WTC11 (cell line): ENCODE measurements at regions not wholly inside any gene's neighbourhood (a gene's known extent, or its start where the extent isn't known, plus 50 kb on each side); places are given as distances from the start of the nearest gene placed in this dataset.

Experiments used
- ATAC-seq: fragments of 200-7000 bp; cut with Tn5 transposase; 2 replicates; pipeline ENCODE4 v1.10.0; 2021; ENCODE audit warnings: mild to moderate bottlenecking, moderate library complexity
- CTCF ChIA-PET: fragments of 300-600 bp; sonication (Branson Sonifier 250); formaldehyde crosslinking; loops from one replicate; lab custom pipeline; 2021; ENCODE audit warnings: antibody characterized with exemption; lab: Charles Lee
- POLR2A ChIA-PET: fragments of 350-600 bp; sonication (Branson Sonifier 250); formaldehyde crosslinking; loops from one replicate; lab custom pipeline; 2021; ENCODE audit warnings: antibody characterized with exemption; lab: Charles Lee
- DNase-seq: peaks from one replicate; pipeline ENCODE4 v3.0.0; 2021; ENCODE audit warnings: low spot score
- H3K27ac Mint-ChIP-seq: 2 replicates; pipeline ENCODE4 v1.8.0; 2021; ENCODE audit warnings: mixed read lengths
- H3K27me3 Mint-ChIP-seq: 2 replicates; pipeline ENCODE4 v1.8.0; 2021; ENCODE audit warnings: low read depth, mild to moderate bottlenecking, moderate library complexity, mixed read lengths
- H3K36me3 Mint-ChIP-seq: 2 replicates; pipeline ENCODE4 v1.8.0; 2021; ENCODE audit warnings: mixed read lengths
- H3K4me1 Mint-ChIP-seq: 2 replicates; pipeline ENCODE4 v1.8.0; 2022; ENCODE audit warnings: mixed read lengths
- H3K4me3 Mint-ChIP-seq: 2 replicates; pipeline ENCODE4 v1.8.0; 2021; ENCODE audit warnings: mild to moderate bottlenecking, moderate library complexity, mixed read lengths
- H3K9me3 Mint-ChIP-seq: 2 replicates; pipeline ENCODE4 v1.8.0; 2021; ENCODE audit warnings: mixed read lengths
- ATF1 ChIP-seq: sonication (generic); formaldehyde crosslinking; IDR thresholded peaks from 2 replicates; pipeline ENCODE4 v1.8.1; 2023; ENCODE audit warnings: mild to moderate bottlenecking, moderate library complexity, missing genetic modification reagents
- ATF6 ChIP-seq: sonication (generic); formaldehyde crosslinking; IDR thresholded peaks from 2 replicates; pipeline ENCODE4 v1.8.1; 2023; ENCODE audit warnings: mild to moderate bottlenecking, missing genetic modification reagents
- FOXJ3 ChIP-seq: sonication (generic); formaldehyde crosslinking; IDR thresholded peaks from 2 replicates; pipeline ENCODE4 v1.9.0; 2021; ENCODE audit warnings: missing genetic modification reagents, mild to moderate bottlenecking, borderline replicate concordance
- FOXK1 ChIP-seq: sonication (generic); formaldehyde crosslinking; IDR thresholded peaks from 2 replicates; pipeline ENCODE4 v1.8.0; 2022; ENCODE audit warnings: mild to moderate bottlenecking, moderate library complexity, missing genetic modification reagents
- GTF2I ChIP-seq: fragments of 250-450 bp; sonication (Bioruptor Pico); conservative IDR thresholded peaks from 2 replicates; pipeline ENCODE4 v1.4.0; 2021; ENCODE audit warnings: mild to moderate bottlenecking
- HMGXB4 ChIP-seq: sonication (generic); formaldehyde crosslinking; IDR thresholded peaks from 2 replicates; pipeline ENCODE4 v1.8.1; 2023; ENCODE audit warnings: mild to moderate bottlenecking, moderate library complexity, missing genetic modification reagents
- JAZF1 ChIP-seq: fragments of 250-450 bp; sonication (Bioruptor Pico); IDR thresholded peaks from 2 replicates; pipeline ENCODE4 v1.9.0; 2021; ENCODE audit warnings: moderate library complexity, mild to moderate bottlenecking, inconsistent platforms
- MXD4 ChIP-seq: fragments of 250-450 bp; sonication (Bioruptor Pico); IDR thresholded peaks from 2 replicates; pipeline ENCODE4 v1.8.0; 2021; ENCODE audit warnings: mild to moderate bottlenecking, moderate library complexity, borderline replicate concordance
- NR2C2 ChIP-seq: sonication (generic); formaldehyde crosslinking; IDR thresholded peaks from 2 replicates; pipeline ENCODE4 v1.8.0; 2022; ENCODE audit warnings: mild to moderate bottlenecking, missing genetic modification reagents
- SOX15 ChIP-seq: fragments of 250-450 bp; sonication (Bioruptor Pico); IDR thresholded peaks from 2 replicates; pipeline ENCODE4 v1.9.0; 2021; ENCODE audit warnings: mild to moderate bottlenecking
- TCF7 ChIP-seq: sonication (generic); formaldehyde crosslinking; IDR thresholded peaks from 2 replicates; pipeline ENCODE4 v1.8.0; 2022; ENCODE audit warnings: mild to moderate bottlenecking, low read depth, missing genetic modification reagents, moderate library complexity
- TP53 ChIP-seq: sonication (generic); formaldehyde crosslinking; IDR thresholded peaks from 2 replicates; pipeline ENCODE4 v1.8.1; 2023; ENCODE audit warnings: mild to moderate bottlenecking, missing genetic modification reagents
- ZBTB21 ChIP-seq: sonication (generic); formaldehyde crosslinking; IDR thresholded peaks from 2 replicates; pipeline ENCODE4 v1.8.1; 2023; ENCODE audit warnings: mild to moderate bottlenecking, missing genetic modification reagents, borderline replicate concordance
- TF ChIP-seq, protein P1 (sequence below): sonication (generic); formaldehyde crosslinking; IDR thresholded peaks from 2 replicates; pipeline ENCODE4 v1.8.1; 2022; ENCODE audit warnings: low read depth, mild to moderate bottlenecking, moderate library complexity, missing genetic modification reagents, borderline replicate concordance
- TF ChIP-seq, protein P2 (sequence below): sonication (generic); formaldehyde crosslinking; IDR thresholded peaks from 2 replicates; pipeline ENCODE4 v1.8.1; 2022; ENCODE audit warnings: mild to moderate bottlenecking, moderate library complexity, missing genetic modification reagents
- TF ChIP-seq, protein P3 (sequence below): sonication (generic); formaldehyde crosslinking; IDR thresholded peaks from 2 replicates; pipeline ENCODE4 v1.8.0; 2023; ENCODE audit warnings: missing genetic modification reagents

DNA sequence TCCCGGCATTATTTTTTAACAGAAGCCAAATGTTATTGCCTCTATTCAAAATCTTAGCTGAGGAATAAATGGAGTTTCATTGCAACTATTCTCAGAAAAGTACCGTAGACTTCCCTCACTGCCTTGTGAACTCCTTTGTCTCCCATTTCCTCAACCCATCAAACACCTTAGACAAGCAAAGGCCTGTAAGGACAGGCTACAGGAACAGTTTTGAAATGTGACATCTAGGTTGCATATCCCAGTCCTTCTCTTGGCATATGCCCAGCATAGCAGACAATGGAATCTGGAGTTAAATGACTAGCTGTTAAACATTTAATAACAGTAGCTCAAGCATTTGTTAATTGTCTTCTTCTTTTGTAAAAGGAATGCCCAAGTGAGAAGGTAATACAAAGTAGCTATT is 1371.7 kb downstream of the STIM2 start:
- no peaks in the 10 kb centered on the region for H3K9me3 Mint-ChIP-seq
- peaks cover 38% of the 10 kb centered on the region for H3K4me1 Mint-ChIP-seq
- TF ChIP-seq TP53 (no peak), ZBTB21 (CRISPR knock-in tag) (no peak), HMGXB4 (no peak), JAZF1 (CRISPR knock-in tag) (no peak), FOXK1 (CRISPR knock-in tag) (no peak), TCF7 (CRISPR knock-in tag) (no peak), ATF1 (CRISPR knock-in tag) (no peak)
- TF ChIP-seq, protein P1, sequence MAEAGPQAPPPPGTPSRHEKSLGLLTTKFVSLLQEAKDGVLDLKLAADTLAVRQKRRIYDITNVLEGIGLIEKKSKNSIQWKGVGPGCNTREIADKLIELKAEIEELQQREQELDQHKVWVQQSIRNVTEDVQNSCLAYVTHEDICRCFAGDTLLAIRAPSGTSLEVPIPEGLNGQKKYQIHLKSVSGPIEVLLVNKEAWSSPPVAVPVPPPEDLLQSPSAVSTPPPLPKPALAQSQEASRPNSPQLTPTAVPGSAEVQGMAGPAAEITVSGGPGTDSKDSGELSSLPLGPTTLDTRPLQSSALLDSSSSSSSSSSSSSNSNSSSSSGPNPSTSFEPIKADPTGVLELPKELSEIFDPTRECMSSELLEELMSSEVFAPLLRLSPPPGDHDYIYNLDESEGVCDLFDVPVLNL (CRISPR knock-in tag), result no peak
- TF ChIP-seq, protein P2, sequence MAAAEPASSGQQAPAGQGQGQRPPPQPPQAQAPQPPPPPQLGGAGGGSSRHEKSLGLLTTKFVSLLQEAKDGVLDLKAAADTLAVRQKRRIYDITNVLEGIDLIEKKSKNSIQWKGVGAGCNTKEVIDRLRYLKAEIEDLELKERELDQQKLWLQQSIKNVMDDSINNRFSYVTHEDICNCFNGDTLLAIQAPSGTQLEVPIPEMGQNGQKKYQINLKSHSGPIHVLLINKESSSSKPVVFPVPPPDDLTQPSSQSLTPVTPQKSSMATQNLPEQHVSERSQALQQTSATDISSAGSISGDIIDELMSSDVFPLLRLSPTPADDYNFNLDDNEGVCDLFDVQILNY, result no peak
- TF ChIP-seq, protein P3, sequence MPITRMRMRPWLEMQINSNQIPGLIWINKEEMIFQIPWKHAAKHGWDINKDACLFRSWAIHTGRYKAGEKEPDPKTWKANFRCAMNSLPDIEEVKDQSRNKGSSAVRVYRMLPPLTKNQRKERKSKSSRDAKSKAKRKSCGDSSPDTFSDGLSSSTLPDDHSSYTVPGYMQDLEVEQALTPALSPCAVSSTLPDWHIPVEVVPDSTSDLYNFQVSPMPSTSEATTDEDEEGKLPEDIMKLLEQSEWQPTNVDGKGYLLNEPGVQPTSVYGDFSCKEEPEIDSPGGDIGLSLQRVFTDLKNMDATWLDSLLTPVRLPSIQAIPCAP, result no peak
- TF ChIP-seq, all 79 proteins: peak for 0
- Mint-ChIP-seq H3K36me3 (no peaks in the 10 kb centered on the region), H3K4me3 (no peak overlapping the region), H3K27ac (no peak overlapping the region), H3K27me3 (no peaks in the 10 kb centered on the region)
- POLR2A ChIA-PET, result no interaction called here
- no peak for DNase-seq
- ATAC-seq, result no peak
- CTCF ChIA-PET, result no interaction called here

DNA sequence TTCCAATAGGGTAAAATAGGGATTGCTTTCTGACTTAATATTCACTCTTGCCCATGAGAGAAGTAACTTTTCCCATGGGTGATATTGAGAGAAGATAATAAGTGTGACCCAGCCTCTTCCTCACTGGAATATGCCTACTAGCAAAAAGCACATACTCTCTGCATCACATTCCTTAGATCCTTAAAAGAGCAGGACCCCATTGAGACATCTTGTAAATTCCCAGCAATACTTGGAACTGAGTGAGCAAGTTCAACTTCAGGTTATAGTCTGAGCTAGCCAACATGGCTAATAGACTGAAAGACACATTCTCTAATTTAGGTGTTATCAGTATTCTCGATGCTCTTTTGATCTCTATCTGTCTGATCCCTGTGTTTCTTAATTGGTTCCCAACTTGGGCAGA is 1372.3 kb downstream of the STIM2 start:
- Mint-ChIP-seq H3K9me3 (no peaks in the 10 kb centered on the region), H3K4me3 (no peak overlapping the region), H3K27me3 (no peaks in the 10 kb centered on the region), H3K27ac (no peak overlapping the region), H3K4me1 (peaks cover 37% of the 10 kb centered on the region), H3K36me3 (no peaks in the 10 kb centered on the region)
- DNase-seq (no peak), ATAC-seq (no peak)
- TF ChIP-seq GTF2I (CRISPR knock-in tag), result no peak
- TF ChIP-seq SOX15 (CRISPR knock-in tag), result no peak
- no peak for TF ChIP-seq FOXJ3 (CRISPR knock-in tag)
- TF ChIP-seq NR2C2 (CRISPR knock-in tag), result no peak
- ChIA-PET CTCF (no interaction called here), POLR2A (no interaction called here)

- peaks cover 35% of the 10 kb centered on the region for H3K4me1 Mint-ChIP-seq
- no peak for ATAC-seq
- no peak for DNase-seq
- no peaks in the 10 kb centered on the region for H3K36me3 Mint-ChIP-seq
- TF ChIP-seq MXD4 (CRISPR knock-in tag) (no peak), ATF6 (no peak)
- TF ChIP-seq, protein P2, result no peak
- TF ChIP-seq, all 79 proteins: peak for 0
- H3K27me3 Mint-ChIP-seq, result no peaks in the 10 kb centered on the region
- CTCF ChIA-PET, result no interaction called here
- H3K9me3 Mint-ChIP-seq, result no peaks in the 10 kb centered on the region
- no peak overlapping the region for H3K27ac Mint-ChIP-seq
- no peak overlapping the region for H3K4me3 Mint-ChIP-seq
- POLR2A ChIA-PET, result no interaction called here
Measured at GRCh38 chr4:28233724-28234123, 1373.1 kb downstream of the STIM2 start.
